ENCODE measurements at regions not wholly inside any gene's neighbourhood (a gene's known extent, or its start where the extent isn't known, plus 50 kb on each side); places are given as distances from the start of the nearest gene placed in this dataset.
A peak's percentile ranks its signal among the peaks of the same experiment; 100 is the strongest.

- Histone ChIP-seq H3K27ac (ENCODE audit: insufficient read depth, low read length) (peak overlapping the region; percentile 28), H3K79me1 (ENCODE audit: low read depth in 1 of 2, low read length in 2 of 2) (no peaks in the 10 kb centered on the region; a peak in 1 of 4 replicates), H3K4me3 (ENCODE audit: insufficient read depth, low read depth, low read length) (no peak overlapping the region), H3K9me1 (ENCODE audit: insufficient read depth, low read length) (peaks cover 26% of the 10 kb centered on the region), H3K4me2 (ENCODE audit: low read depth, low read length) (peak overlapping the region; percentile 73; the same call in 1 of the 2 replicates), H2BK15ac (ENCODE audit: low read depth, low read length) (peak overlapping the region; percentile 35), H3K4ac (ENCODE audit: low read depth, low read length) (peak overlapping the region; percentile 90), H4K91ac (ENCODE audit: insufficient read depth, low read depth, low read length) (peak overlapping the region; percentile 74), H3K14ac (replicated peaks; ENCODE audit: low read depth, low read length) (peak overlapping the region; percentile 47), H2AK9ac (replicated peaks; ENCODE audit: low read depth, low read length, poor library complexity) (no peak overlapping the region), H4K20me1 (ENCODE audit: insufficient read depth, low read length) (no peaks in the 10 kb centered on the region), H2BK20ac (ENCODE audit: low read depth, low read length) (peak overlapping the region; percentile 90), H4K5ac (ENCODE audit: low read depth, low read length) (peak overlapping the region; percentile 37), H3K18ac (ENCODE audit: low read depth, low read length) (peak overlapping the region; percentile 98), H4K8ac (ENCODE audit: low read depth in 2 of 2, low read length in 2 of 2) (peak overlapping the region; percentile 35 to 62), H3K27me3 (ENCODE audit: control insufficient read depth, insufficient read depth, low read length) (no peaks in the 10 kb centered on the region), H2AK5ac (ENCODE audit: low read depth, low read length) (peak overlapping the region; percentile 86), H2BK5ac (ENCODE audit: low read depth, low read length, poor library complexity, severe bottlenecking) (peak overlapping the region; percentile 98), H3K9me3 (ENCODE audit: control insufficient read depth, insufficient read depth, low read length) (no peaks in the 10 kb centered on the region), H3K56ac (ENCODE audit: extremely low read depth, insufficient read depth, low read length) (peak overlapping the region; percentile 2; the same call in 1 of the 2 replicates), H3K36me3 (ENCODE audit: control insufficient read depth, insufficient read depth, low read length) (no peaks in the 10 kb centered on the region), H3K4me1 (ENCODE audit: control insufficient read depth, insufficient read depth, low read length) (peaks cover 27% of the 10 kb centered on the region), H2AFZ (replicated peaks; ENCODE audit: low read length, poor library complexity) (no peak overlapping the region), H3K9ac (ENCODE audit: low read depth, low read length) (no peak overlapping the region; the same call in 1 of the 2 replicates), H3K23ac (ENCODE audit: low read depth, low read length) (peak overlapping the region; percentile 32; the same call in 1 of the 2 replicates), H2BK120ac (ENCODE audit: low read depth, low read length) (peak overlapping the region; percentile 93)
- ChIA-PET CTCF (interaction anchor here (0.9 to 1.2 kb wide), 4 partner anchors 17 to 128 kb away, joined by 3 to 4 read pairs (median 3); no protein-coding TSS in a partner anchor), POLR2A (ENCODE audit: unreplicated experiment) (no interaction called here)
- no TSS peak for BruUV-seq (replicated peaks)
- in situ Hi-C loops (cut with MboI; ENCODE audit: low sequenced_read_pairs) = no loop called here
- 71% methylated on average over 1 of the region's 9 CpGs; no CpG with 5 or more reads in 1 of the 2 experiments for WGBS, 2 experiments (ENCODE audit: extremely low coverage in 2 of 2, insufficient read length in 1 of 2)
- DNase-seq (no peak), ATAC-seq (ENCODE audit: low read depth) (no peak)
- TF ChIP-seq FOS (IDR thresholded peaks at IDR 0.05; ENCODE audit: low read depth, low read length) = no peak
- TF ChIP-seq SMC3 (IDR thresholded peaks at IDR 0.05; ENCODE audit: low read depth, low read length) = no peak
- TF ChIP-seq ELK1 (IDR thresholded peaks at IDR 0.05; ENCODE audit: borderline replicate concordance, low read depth, low read length) = no peak
- TF ChIP-seq RCOR1 (IDR thresholded peaks at IDR 0.05; ENCODE audit: insufficient replicate concordance, low read length) = no peak
- TF ChIP-seq BHLHE40 (IDR thresholded peaks at IDR 0.05; ENCODE audit: low read depth, low read length) = no peak
- no peak for TF ChIP-seq RAD21 (IDR thresholded peaks at IDR 0.05; ENCODE audit: low read length)
- no peak for TF ChIP-seq USF2 (IDR thresholded peaks at IDR 0.05; ENCODE audit: low read depth, low read length)
- TF ChIP-seq MAZ (IDR thresholded peaks at IDR 0.05; ENCODE audit: borderline replicate concordance, low read depth, low read length) = no peak
- no peak for TF ChIP-seq NFE2L2 (IDR thresholded peaks at IDR 0.05; ENCODE audit: low read depth, low read length)
- TF ChIP-seq CTCF (conservative IDR thresholded peaks at IDR 0.05; ENCODE audit: low read depth, low read length) = no peak
- TF ChIP-seq MXI1 (IDR thresholded peaks at IDR 0.05; ENCODE audit: borderline replicate concordance, low read depth, low read length) = no peak
- TF ChIP-seq MAFK (IDR thresholded peaks at IDR 0.05; ENCODE audit: low read depth, low read length) = no peak
- dilution Hi-C loops (cut with HindIII; ENCODE audit: low sequenced_read_pairs, unreplicated experiment) = no loop called here
- intact Hi-C loops (cut with micrococcal nuclease) = loop anchor here (1.0 kb wide), 1 partner anchor 48 kb away; no protein-coding TSS in a partner anchor
Observed at GRCh38 chr11:86736291-86737143, 63.8 kb upstream of the PRSS23 start.
